ENCODE measurements at regions not wholly inside any gene's neighbourhood (a gene's known extent, or its start where the extent isn't known, plus 50 kb on each side); places are given as distances from the start of the nearest gene placed in this dataset.
A peak's percentile ranks its signal among the peaks of the same experiment; 100 is the strongest.
"Not testable (repeated sequence)": the region's sequence is repeated elsewhere in the genome, so short reads cannot be mapped to it uniquely, and the experiment has no call there.

- DNase-seq (ENCODE audit: low read depth in 2 of 2): no peak
Observed at GRCh38 chr15:88994286-88994685, 81.1 kb upstream of the MFGE8 start.

GRCh38 chr15:88995449-88995848 is 82.3 kb upstream of the MFGE8 start:
- no peak for DNase-seq (ENCODE audit: low read depth in 2 of 2)

GRCh38 chr15:88997531-88997930 is 84.4 kb upstream of the MFGE8 start:
- no peak for DNase-seq (ENCODE audit: low read depth in 2 of 2)

GRCh38 chr15:88998980-88999713 is 86.0 kb upstream of the MFGE8 start:
- no peak for DNase-seq (ENCODE audit: low read depth in 2 of 2)

GRCh38 chr15:89001708-89002275 is 86.5 kb upstream of the ABHD2 start:
- DNase-seq (ENCODE audit: low read depth in 2 of 2): not testable (repeated sequence)

GRCh38 chr15:89002281-89002761 is 85.9 kb upstream of the ABHD2 start:
- no peak for DNase-seq (ENCODE audit: low read depth in 2 of 2)

- DNase-seq (ENCODE audit: low read depth in 2 of 2): no peak
Observed at GRCh38 chr15:89002830-89003229, 85.4 kb upstream of the ABHD2 start.

- DNase-seq (ENCODE audit: low read depth in 2 of 2): no peak
Observed at GRCh38 chr15:89003865-89004725, 84.2 kb upstream of the ABHD2 start.

GRCh38 chr15:89004726-89005030 is 83.6 kb upstream of the ABHD2 start:
- no peak for DNase-seq (ENCODE audit: low read depth in 2 of 2)

- DNase-seq (ENCODE audit: low read depth in 2 of 2): not testable (repeated sequence)
Observed at GRCh38 chr15:89007527-89007926, 80.7 kb upstream of the ABHD2 start.

- DNase-seq (ENCODE audit: low read depth in 2 of 2): no peak
Observed at GRCh38 chr15:89007989-89008388, 80.3 kb upstream of the ABHD2 start.

GRCh38 chr15:89009080-89009479 is 79.2 kb upstream of the ABHD2 start:
- no peak for DNase-seq (ENCODE audit: low read depth in 2 of 2)

GRCh38 chr15:89015412-89016097 is 72.7 kb upstream of the ABHD2 start:
- no peak for DNase-seq (ENCODE audit: low read depth in 2 of 2)

GRCh38 chr15:89016549-89017041 is 71.7 kb upstream of the ABHD2 start:
- no peak for DNase-seq (ENCODE audit: low read depth in 2 of 2)

GRCh38 chr15:89017370-89018066 is 70.7 kb upstream of the ABHD2 start:
- peak; percentile 81 to 85 for DNase-seq (ENCODE audit: low read depth in 2 of 2)

GRCh38 chr15:89018207-89018606 is 70.0 kb upstream of the ABHD2 start:
- no peak for DNase-seq (ENCODE audit: low read depth in 2 of 2)

- DNase-seq (ENCODE audit: low read depth in 2 of 2): no peak
Observed at GRCh38 chr15:89019436-89019835, 68.8 kb upstream of the ABHD2 start.

GRCh38 chr15:89021224-89021623 is 67.0 kb upstream of the ABHD2 start:
- DNase-seq (ENCODE audit: low read depth in 2 of 2): no peak

- not testable (repeated sequence) for DNase-seq (ENCODE audit: low read depth in 2 of 2)
Observed at GRCh38 chr15:89021886-89022285, 66.4 kb upstream of the ABHD2 start.

- no peak for DNase-seq (ENCODE audit: low read depth in 2 of 2)
Observed at GRCh38 chr15:89023311-89023961, 64.8 kb upstream of the ABHD2 start.

GRCh38 chr15:89024418-89024817 is 63.8 kb upstream of the ABHD2 start:
- no peak for DNase-seq (ENCODE audit: low read depth in 2 of 2)

Data from activated CD4-positive, alpha-beta T cell treated with anti-CD3 and anti-CD28 coated beads for 24 hours (primary cell).